HG03095 (cell line): ENCODE measurements at regions not wholly inside any gene's neighbourhood (a gene's known extent, or its start where the extent isn't known, plus 50 kb on each side); places are given as distances from the start of the nearest gene placed in this dataset.

Experiments used
- ATAC-seq: cut with Tn5 transposase; IDR thresholded peaks from one replicate; pipeline ENCODE4 v1.9.1; 2021; ENCODE audit warnings: moderate library complexity; ENCODE audit not compliant: unreplicated experiment

GRCh38 chr16:63361032-63361624 is 1324.9 kb upstream of the CDH8 start:
- no peak for ATAC-seq

GRCh38 chr16:63349961-63350360 is 1313.7 kb upstream of the CDH8 start:
- ATAC-seq: no peak

- no peak for ATAC-seq
Measured at GRCh38 chr16:63346000-63346399, 1309.8 kb upstream of the CDH8 start.

GRCh38 chr16:63337264-63337663 is 1301.0 kb upstream of the CDH8 start:
- no peak for ATAC-seq

- ATAC-seq: no peak
Measured at GRCh38 chr16:63331111-63331510, 1294.9 kb upstream of the CDH8 start.

GRCh38 chr16:63326736-63327339 is 1290.6 kb upstream of the CDH8 start:
- ATAC-seq: no peak

- no peak for ATAC-seq
Measured at GRCh38 chr16:63323722-63324705, 1287.8 kb upstream of the CDH8 start.

GRCh38 chr16:63323055-63323454 is 1286.8 kb upstream of the CDH8 start:
- no peak for ATAC-seq

GRCh38 chr16:63315229-63315628 is 1279.0 kb upstream of the CDH8 start:
- no peak for ATAC-seq

GRCh38 chr16:63312346-63312745 is 1276.1 kb upstream of the CDH8 start:
- ATAC-seq: no peak

- no peak for ATAC-seq
Measured at GRCh38 chr16:63311313-63311712, 1275.1 kb upstream of the CDH8 start.

GRCh38 chr16:63302811-63303210 is 1266.6 kb upstream of the CDH8 start:
- no peak for ATAC-seq

GRCh38 chr16:63301349-63301748 is 1265.1 kb upstream of the CDH8 start:
- ATAC-seq: no peak

GRCh38 chr16:63298993-63299392 is 1262.8 kb upstream of the CDH8 start:
- no peak for ATAC-seq

GRCh38 chr16:63292036-63292435 is 1255.8 kb upstream of the CDH8 start:
- no peak for ATAC-seq

- no peak for ATAC-seq
Measured at GRCh38 chr16:63289834-63290460, 1253.7 kb upstream of the CDH8 start.

GRCh38 chr16:63287401-63287800 is 1251.2 kb upstream of the CDH8 start:
- no peak for ATAC-seq

- no peak for ATAC-seq
Measured at GRCh38 chr16:63283721-63284120, 1247.5 kb upstream of the CDH8 start.

GRCh38 chr16:63244631-63245030 is 1208.4 kb upstream of the CDH8 start:
- no peak for ATAC-seq

GRCh38 chr16:63241497-63242028 is 1205.3 kb upstream of the CDH8 start:
- ATAC-seq: no peak

GRCh38 chr16:63239065-63239570 is 1202.9 kb upstream of the CDH8 start:
- ATAC-seq: no peak
